C4-2B (cell line): ENCODE measurements at regions not wholly inside any gene's neighbourhood (a gene's known extent, or its start where the extent isn't known, plus 50 kb on each side); places are given as distances from the start of the nearest gene placed in this dataset.
"Not testable (repeated sequence)": the region's sequence is repeated elsewhere in the genome, so short reads cannot be mapped to it uniquely, and the experiment has no call there.

Source experiments
- H3K27ac ChIP-seq: fragments of 450-650 bp; 2 replicates; pipeline ENCODE4 v1.5.1; 2017
- ZFX ChIP-seq: fragments of 450-650 bp; IDR thresholded peaks from 2 replicates; pipeline ENCODE4 v1.6.1; 2017
- TF ChIP-seq, protein P1 (sequence below): fragments of 450-650 bp; conservative IDR thresholded peaks from 2 replicates; pipeline ENCODE4 v1.5.1; 2017; ENCODE audit warnings: mild to moderate bottlenecking

DNA sequence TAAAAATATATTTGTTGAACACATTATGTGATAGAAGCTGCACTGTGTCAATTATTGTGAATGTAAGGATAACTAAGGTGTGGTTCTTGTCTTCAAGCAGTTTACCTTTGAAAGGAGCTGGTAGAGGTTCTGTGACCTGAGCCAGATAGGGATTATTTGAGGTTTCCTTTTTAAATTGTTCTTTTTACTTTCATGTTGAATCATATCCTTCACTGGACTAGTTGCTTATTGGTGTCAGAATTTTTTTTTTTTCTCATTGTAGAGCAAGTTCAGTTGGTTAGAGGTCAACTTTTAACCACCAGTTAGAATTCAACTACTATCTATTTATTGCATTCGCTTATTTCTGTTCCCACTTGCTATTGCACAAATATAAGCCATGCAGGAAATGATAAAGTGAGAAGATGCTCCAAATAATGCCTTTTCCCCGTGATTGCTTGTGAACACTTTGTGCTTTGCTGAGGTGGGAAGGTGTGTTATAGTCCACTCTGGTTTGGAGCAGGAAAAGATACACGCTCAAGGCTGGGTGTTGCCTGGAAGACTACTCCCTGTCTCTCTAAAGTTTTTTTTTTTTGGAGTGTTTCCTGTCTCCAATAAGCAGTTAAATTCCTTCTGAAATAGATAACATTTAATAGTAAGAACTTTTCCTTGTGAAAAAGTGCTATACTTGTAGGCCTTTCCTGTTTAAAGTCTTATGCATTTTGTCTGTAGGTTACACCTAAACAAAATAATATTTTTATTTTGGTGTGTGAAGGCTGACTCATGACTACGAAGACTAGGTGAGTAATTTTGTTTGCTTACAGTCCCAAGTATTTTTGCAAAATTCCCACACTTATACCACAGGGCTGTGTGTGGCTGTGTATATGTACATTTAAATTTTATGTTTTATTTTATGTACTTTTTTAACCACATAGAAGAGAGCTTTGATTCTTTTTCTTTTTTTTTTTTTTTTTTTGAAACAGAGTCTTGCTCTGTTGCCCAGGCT, 83.8 kb upstream of the LCORL start:
- TF ChIP-seq, protein P1, sequence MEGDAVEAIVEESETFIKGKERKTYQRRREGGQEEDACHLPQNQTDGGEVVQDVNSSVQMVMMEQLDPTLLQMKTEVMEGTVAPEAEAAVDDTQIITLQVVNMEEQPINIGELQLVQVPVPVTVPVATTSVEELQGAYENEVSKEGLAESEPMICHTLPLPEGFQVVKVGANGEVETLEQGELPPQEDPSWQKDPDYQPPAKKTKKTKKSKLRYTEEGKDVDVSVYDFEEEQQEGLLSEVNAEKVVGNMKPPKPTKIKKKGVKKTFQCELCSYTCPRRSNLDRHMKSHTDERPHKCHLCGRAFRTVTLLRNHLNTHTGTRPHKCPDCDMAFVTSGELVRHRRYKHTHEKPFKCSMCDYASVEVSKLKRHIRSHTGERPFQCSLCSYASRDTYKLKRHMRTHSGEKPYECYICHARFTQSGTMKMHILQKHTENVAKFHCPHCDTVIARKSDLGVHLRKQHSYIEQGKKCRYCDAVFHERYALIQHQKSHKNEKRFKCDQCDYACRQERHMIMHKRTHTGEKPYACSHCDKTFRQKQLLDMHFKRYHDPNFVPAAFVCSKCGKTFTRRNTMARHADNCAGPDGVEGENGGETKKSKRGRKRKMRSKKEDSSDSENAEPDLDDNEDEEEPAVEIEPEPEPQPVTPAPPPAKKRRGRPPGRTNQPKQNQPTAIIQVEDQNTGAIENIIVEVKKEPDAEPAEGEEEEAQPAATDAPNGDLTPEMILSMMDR: no peak
- no peak for TF ChIP-seq ZFX
- H3K27ac ChIP-seq: no peak overlapping the region

DNA sequence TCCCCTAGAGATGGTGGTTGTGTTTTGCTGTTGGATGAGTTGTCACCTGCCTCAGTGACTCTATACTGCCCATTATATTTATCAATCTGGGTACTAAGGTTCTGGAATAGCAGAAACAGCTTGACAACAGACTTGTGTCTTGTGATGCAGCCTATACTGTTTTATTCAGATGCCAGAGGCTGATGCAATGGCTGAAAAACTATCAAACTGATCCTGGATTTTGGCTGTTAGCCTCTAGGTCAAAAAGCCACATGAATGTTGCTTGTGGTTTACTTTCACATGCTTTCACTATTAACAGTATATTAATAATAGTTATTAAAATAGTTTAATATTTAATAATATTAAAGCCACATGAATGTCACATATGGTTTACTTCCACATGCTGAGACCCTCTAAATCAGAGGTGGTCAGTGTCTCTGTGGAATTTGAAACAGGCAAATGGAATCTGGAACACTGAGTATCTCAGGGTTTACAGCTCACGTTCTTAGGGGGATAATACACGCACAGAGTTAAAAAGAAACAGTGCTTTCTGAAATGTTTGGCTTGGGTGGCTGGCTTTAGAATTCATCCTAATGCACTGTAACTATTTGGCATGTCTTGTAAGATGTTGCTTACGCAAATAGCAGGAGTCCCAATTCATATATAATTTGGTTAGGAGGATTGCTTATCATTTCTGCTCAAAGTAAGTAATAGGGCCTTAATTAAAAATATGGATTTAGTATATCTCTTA, 82.5 kb upstream of the LCORL start:
- no peak overlapping the region for H3K27ac ChIP-seq
- TF ChIP-seq ZFX: no peak

DNA sequence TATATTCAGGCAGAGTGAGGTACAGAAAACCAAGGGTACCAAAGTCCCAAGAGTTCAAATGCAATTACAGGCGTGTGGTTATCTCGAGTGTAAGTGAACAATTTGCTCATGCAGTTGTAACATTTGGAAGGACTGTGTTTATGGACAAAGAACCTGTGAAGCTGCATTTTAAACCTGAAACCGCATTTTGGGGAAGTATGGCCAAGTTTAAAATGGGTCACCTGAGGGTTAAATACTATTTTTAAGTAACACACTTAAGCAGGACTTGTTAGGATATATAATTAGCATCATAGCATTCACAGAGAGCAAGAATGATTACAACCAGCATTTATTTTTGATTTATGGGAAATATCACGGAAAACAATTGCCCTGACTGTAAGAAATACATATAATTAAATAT, 79.1 kb upstream of the LCORL start:
- H3K27ac ChIP-seq: no peak overlapping the region
- TF ChIP-seq, protein P1: no peak
- no peak for TF ChIP-seq ZFX

DNA sequence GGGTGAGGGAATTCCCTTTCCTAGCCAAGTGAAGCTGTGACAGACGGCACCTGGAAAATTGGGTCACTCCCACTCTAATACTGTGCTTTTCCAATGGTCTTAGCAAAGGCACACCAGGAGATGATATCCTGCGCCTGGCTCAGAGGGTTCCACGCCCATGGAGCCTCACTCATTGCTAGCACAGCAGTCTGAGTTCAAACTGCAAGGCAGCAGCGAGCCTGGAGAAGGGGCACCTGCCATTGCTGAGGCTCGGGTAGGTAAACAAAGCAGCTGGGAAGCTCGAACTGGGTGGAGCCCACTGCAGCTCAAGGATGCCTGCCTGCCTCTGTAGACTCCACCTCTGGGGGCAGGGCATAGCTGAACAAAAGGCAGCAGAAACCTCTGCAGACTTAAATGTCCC, 68.9 kb upstream of the LCORL start:
- not testable (repeated sequence) for H3K27ac ChIP-seq

DNA sequence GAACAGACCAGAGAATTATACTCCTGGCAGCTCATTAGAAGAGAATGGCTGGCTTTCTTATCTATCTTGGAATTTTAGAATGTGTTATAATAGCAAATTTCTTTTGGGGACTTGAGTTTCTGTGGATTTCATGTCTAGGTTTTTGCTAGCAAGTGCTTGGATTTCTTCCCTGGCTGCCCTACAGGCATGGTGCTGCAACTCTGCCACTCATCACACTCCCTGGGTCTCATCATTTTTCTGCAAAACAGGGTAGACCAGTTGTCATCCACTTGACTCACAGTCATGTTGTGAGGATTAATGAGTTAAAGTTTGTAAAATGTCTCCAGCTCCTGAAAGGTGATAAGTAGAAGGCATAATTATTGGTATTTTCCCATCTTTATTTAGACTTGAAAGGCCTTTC, 60.7 kb upstream of the LCORL start:
- no peak for TF ChIP-seq ZFX
- TF ChIP-seq, protein P1: no peak
- H3K27ac ChIP-seq: no peak overlapping the region

DNA sequence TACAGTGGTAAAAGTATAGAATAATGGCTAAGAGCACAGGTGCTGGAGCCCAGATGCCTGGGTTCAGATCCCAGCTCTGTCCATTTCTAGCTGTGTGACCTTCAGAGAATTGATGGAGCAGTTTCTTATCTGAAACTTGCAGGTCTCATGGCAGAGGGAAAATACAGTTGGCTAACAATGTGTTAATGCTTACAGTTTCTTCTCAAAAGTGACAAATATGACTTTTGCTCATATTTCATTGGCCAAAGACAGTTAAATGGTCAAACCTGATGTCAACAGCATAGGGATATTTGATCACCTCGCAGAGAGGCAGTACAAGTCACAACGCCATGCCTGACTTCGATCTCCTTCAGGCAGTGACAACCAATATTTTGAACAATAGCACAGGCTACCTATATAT, 60.2 kb upstream of the LCORL start:
- no peak overlapping the region for H3K27ac ChIP-seq
- TF ChIP-seq, protein P1: no peak
- TF ChIP-seq ZFX: no peak

DNA sequence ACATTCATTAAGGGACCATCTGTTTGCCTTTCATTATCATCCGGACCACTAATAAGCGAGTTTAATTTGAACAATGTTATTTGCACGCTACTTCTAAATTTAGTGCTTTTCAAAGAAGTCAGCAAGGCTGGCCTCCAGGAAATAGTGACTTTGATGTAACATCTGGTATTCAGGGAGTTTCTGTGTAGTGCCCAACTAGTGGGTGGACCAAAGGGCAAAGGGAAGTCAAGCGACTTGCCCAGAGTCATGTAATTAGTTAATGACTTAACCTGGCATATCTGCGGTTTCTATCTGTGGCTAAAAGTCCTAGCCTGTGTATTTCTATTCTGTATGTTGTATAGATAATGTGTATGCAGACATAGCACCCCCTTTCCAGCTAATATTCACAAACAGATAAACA, 56.3 kb upstream of the LCORL start:
- TF ChIP-seq, protein P1: no peak
- TF ChIP-seq ZFX: no peak

DNA sequence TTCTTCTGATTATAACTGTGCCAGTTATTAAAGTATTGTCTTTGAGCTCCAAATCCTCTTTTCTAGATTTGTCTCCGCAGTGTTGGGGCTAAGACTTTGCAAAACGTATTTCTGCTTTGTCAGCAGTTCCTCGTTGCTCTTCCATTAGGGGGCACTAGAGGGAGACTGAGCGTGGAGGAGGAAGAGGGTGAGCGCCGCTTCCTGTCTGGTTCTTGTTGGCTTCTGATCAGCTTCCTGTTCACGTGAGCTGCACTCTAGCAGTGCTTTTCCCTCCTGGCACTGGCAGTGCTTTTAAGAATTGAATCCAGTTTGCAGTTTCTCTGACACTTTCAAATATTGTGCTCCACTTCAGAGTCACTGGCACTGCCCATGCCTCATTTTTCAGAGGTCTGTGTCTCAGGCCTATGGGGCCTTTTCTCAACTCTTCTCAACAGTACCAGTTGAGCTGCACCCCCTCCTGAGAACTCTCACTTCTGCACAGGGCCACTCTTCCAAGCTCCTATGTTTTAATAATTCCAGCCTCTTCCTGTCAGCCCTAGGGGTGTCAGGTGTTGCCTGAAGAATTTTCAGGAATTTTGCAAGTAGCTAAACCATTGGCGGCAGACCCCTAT, 54.4 kb upstream of the LCORL start:
- H3K27ac ChIP-seq: no peak overlapping the region
- TF ChIP-seq, protein P1: peak; percentile 68
- TF ChIP-seq ZFX: no peak

More for the DNA sequence above, 56.3 kb upstream of the LCORL start:
- no peak overlapping the region for H3K27ac ChIP-seq
